ENCODE measurements at regions not wholly inside any gene's neighbourhood (a gene's known extent, or its start where the extent isn't known, plus 50 kb on each side); places are given as distances from the start of the nearest gene placed in this dataset.
A peak's percentile ranks its signal among the peaks of the same experiment; 100 is the strongest.
"Not testable (repeated sequence)": the region's sequence is repeated elsewhere in the genome, so short reads cannot be mapped to it uniquely, and the experiment has no call there.

GRCh38 chr12:92253301-92253700 is 107.7 kb upstream of the BTG1 start:
- no peaks in the 10 kb centered on the region for H3K36me3 Mint-ChIP-seq (ENCODE audit: low read depth)
- peaks cover 13% of the 10 kb centered on the region for H3K4me1 Mint-ChIP-seq (ENCODE audit: low read depth)
- H3K9me3 Mint-ChIP-seq = peaks cover 11% of the 10 kb centered on the region
- no peaks in the 10 kb centered on the region for H3K27me3 Mint-ChIP-seq
- no peak overlapping the region for H3K27ac Mint-ChIP-seq
- no peak for DNase-seq
- H3K4me3 Mint-ChIP-seq = no peak overlapping the region

- Mint-ChIP-seq H3K4me3 (no peak overlapping the region), H3K27me3 (no peaks in the 10 kb centered on the region), H3K36me3 (ENCODE audit: low read depth) (no peaks in the 10 kb centered on the region), H3K4me1 (ENCODE audit: low read depth) (peaks cover 17% of the 10 kb centered on the region), H3K27ac (no peak overlapping the region), H3K9me3 (peaks cover 8% of the 10 kb centered on the region)
- DNase-seq = no peak
Measured at GRCh38 chr12:92248977-92249376, 103.3 kb upstream of the BTG1 start.

- Mint-ChIP-seq H3K27ac (no peak overlapping the region), H3K36me3 (ENCODE audit: low read depth) (no peaks in the 10 kb centered on the region), H3K9me3 (peaks cover 2% of the 10 kb centered on the region), H3K4me3 (no peak overlapping the region), H3K4me1 (ENCODE audit: low read depth) (peaks cover 13% of the 10 kb centered on the region), H3K27me3 (no peaks in the 10 kb centered on the region)
- no peak for DNase-seq
Measured at GRCh38 chr12:92244036-92244435, 98.4 kb upstream of the BTG1 start.

GRCh38 chr12:92242907-92243306 is 97.3 kb upstream of the BTG1 start:
- no peaks in the 10 kb centered on the region for H3K36me3 Mint-ChIP-seq (ENCODE audit: low read depth)
- H3K27me3 Mint-ChIP-seq = no peaks in the 10 kb centered on the region
- no peak overlapping the region for H3K27ac Mint-ChIP-seq
- DNase-seq = no peak
- H3K4me1 Mint-ChIP-seq (ENCODE audit: low read depth) = peaks cover 13% of the 10 kb centered on the region
- H3K9me3 Mint-ChIP-seq = peaks cover 2% of the 10 kb centered on the region
- no peak overlapping the region for H3K4me3 Mint-ChIP-seq

- no peak for DNase-seq
- H3K9me3 Mint-ChIP-seq = peaks cover 2% of the 10 kb centered on the region
- H3K27ac Mint-ChIP-seq = no peak overlapping the region
- no peaks in the 10 kb centered on the region for H3K27me3 Mint-ChIP-seq
- peaks cover 25% of the 10 kb centered on the region for H3K4me1 Mint-ChIP-seq (ENCODE audit: low read depth)
- H3K4me3 Mint-ChIP-seq = no peak overlapping the region
- no peaks in the 10 kb centered on the region for H3K36me3 Mint-ChIP-seq (ENCODE audit: low read depth)
Measured at GRCh38 chr12:92237762-92238523, 92.3 kb upstream of the BTG1 start.

- Mint-ChIP-seq H3K9me3 (no peaks in the 10 kb centered on the region), H3K4me3 (no peak overlapping the region), H3K4me1 (ENCODE audit: low read depth) (peaks cover 27% of the 10 kb centered on the region), H3K36me3 (ENCODE audit: low read depth) (no peaks in the 10 kb centered on the region), H3K27ac (no peak overlapping the region), H3K27me3 (no peaks in the 10 kb centered on the region)
- DNase-seq = no peak
Measured at GRCh38 chr12:92237262-92237661, 91.6 kb upstream of the BTG1 start.

GRCh38 chr12:92235703-92236472 is 90.2 kb upstream of the BTG1 start:
- Mint-ChIP-seq H3K4me3 (no peak overlapping the region), H3K36me3 (ENCODE audit: low read depth) (no peaks in the 10 kb centered on the region), H3K9me3 (no peaks in the 10 kb centered on the region), H3K4me1 (ENCODE audit: low read depth) (peaks cover 27% of the 10 kb centered on the region), H3K27me3 (no peaks in the 10 kb centered on the region), H3K27ac (no peak overlapping the region)
- DNase-seq = no peak

GRCh38 chr12:92234533-92234932 is 88.9 kb upstream of the BTG1 start:
- no peaks in the 10 kb centered on the region for H3K36me3 Mint-ChIP-seq (ENCODE audit: low read depth)
- H3K27ac Mint-ChIP-seq = peak overlapping the region; percentile 91
- H3K27me3 Mint-ChIP-seq = no peaks in the 10 kb centered on the region
- no peak for DNase-seq
- H3K4me3 Mint-ChIP-seq = no peak overlapping the region
- peaks cover 27% of the 10 kb centered on the region for H3K4me1 Mint-ChIP-seq (ENCODE audit: low read depth)
- H3K9me3 Mint-ChIP-seq = no peaks in the 10 kb centered on the region

GRCh38 chr12:92233346-92234015 is 87.8 kb upstream of the BTG1 start:
- H3K4me1 Mint-ChIP-seq (ENCODE audit: low read depth) = peaks cover 35% of the 10 kb centered on the region
- H3K27me3 Mint-ChIP-seq = no peaks in the 10 kb centered on the region
- H3K9me3 Mint-ChIP-seq = no peaks in the 10 kb centered on the region
- no peaks in the 10 kb centered on the region for H3K36me3 Mint-ChIP-seq (ENCODE audit: low read depth)
- DNase-seq = no peak
- no peak overlapping the region for H3K27ac Mint-ChIP-seq
- H3K4me3 Mint-ChIP-seq = no peak overlapping the region

GRCh38 chr12:92232371-92232932 is 86.8 kb upstream of the BTG1 start:
- H3K9me3 Mint-ChIP-seq; H3K4me3 Mint-ChIP-seq; H3K27ac Mint-ChIP-seq; H3K27me3 Mint-ChIP-seq; H3K36me3 Mint-ChIP-seq (ENCODE audit: low read depth); DNase-seq: not testable (repeated sequence)
- H3K4me1 Mint-ChIP-seq (ENCODE audit: low read depth) = peaks cover 32% of the 10 kb centered on the region

- DNase-seq; H3K36me3 Mint-ChIP-seq (ENCODE audit: low read depth); H3K9me3 Mint-ChIP-seq; H3K27ac Mint-ChIP-seq; H3K4me3 Mint-ChIP-seq; H3K27me3 Mint-ChIP-seq: not testable (repeated sequence)
- H3K4me1 Mint-ChIP-seq (ENCODE audit: low read depth) = peaks cover 30% of the 10 kb centered on the region
Measured at GRCh38 chr12:92231945-92232344, 86.3 kb upstream of the BTG1 start.

GRCh38 chr12:92231532-92231931 is 85.9 kb upstream of the BTG1 start:
- DNase-seq; H3K27ac Mint-ChIP-seq; H3K27me3 Mint-ChIP-seq; H3K4me3 Mint-ChIP-seq; H3K36me3 Mint-ChIP-seq (ENCODE audit: low read depth); H3K9me3 Mint-ChIP-seq: not testable (repeated sequence)
- H3K4me1 Mint-ChIP-seq (ENCODE audit: low read depth) = peaks cover 30% of the 10 kb centered on the region

GRCh38 chr12:92229381-92229780 is 83.7 kb upstream of the BTG1 start:
- Mint-ChIP-seq H3K4me1 (ENCODE audit: low read depth) (peaks cover 27% of the 10 kb centered on the region), H3K27me3 (no peaks in the 10 kb centered on the region), H3K27ac (no peak overlapping the region), H3K9me3 (no peaks in the 10 kb centered on the region), H3K4me3 (no peak overlapping the region), H3K36me3 (ENCODE audit: low read depth) (no peaks in the 10 kb centered on the region)
- DNase-seq = no peak

- H3K36me3 Mint-ChIP-seq (ENCODE audit: low read depth) = no peaks in the 10 kb centered on the region
- H3K27ac Mint-ChIP-seq = no peak overlapping the region
- peaks cover 15% of the 10 kb centered on the region for H3K4me1 Mint-ChIP-seq (ENCODE audit: low read depth)
- no peaks in the 10 kb centered on the region for H3K27me3 Mint-ChIP-seq
- DNase-seq = no peak
- H3K9me3 Mint-ChIP-seq = no peaks in the 10 kb centered on the region
- no peak overlapping the region for H3K4me3 Mint-ChIP-seq
Measured at GRCh38 chr12:92226961-92227360, 81.3 kb upstream of the BTG1 start.

Measured in activated T-cell treated with anti-CD3 and anti-CD28 coated beads, Interleukin-2, amount 50 U/mL, for 24 hours (primary cell).